Left kidney (tissue), 1 donor: ENCODE measurements at regions not wholly inside any gene's neighbourhood (a gene's known extent, or its start where the extent isn't known, plus 50 kb on each side); places are given as distances from the start of the nearest gene placed in this dataset.
"Not testable (repeated sequence)": the region's sequence is repeated elsewhere in the genome, so short reads cannot be mapped to it uniquely, and the experiment has no call there.

ENCODE experiments used
- DNase-seq: peaks from one replicate; pipeline ENCODE4 v3.0.0-alpha.2; 2013

- no peak for DNase-seq
These were observed 203.4 kb upstream of the NMUR2 start for GRCh38 chr5:152608458-152608857.

- no peak for DNase-seq
These were observed 214.7 kb upstream of the NMUR2 start for GRCh38 chr5:152619756-152620155.

DNA sequence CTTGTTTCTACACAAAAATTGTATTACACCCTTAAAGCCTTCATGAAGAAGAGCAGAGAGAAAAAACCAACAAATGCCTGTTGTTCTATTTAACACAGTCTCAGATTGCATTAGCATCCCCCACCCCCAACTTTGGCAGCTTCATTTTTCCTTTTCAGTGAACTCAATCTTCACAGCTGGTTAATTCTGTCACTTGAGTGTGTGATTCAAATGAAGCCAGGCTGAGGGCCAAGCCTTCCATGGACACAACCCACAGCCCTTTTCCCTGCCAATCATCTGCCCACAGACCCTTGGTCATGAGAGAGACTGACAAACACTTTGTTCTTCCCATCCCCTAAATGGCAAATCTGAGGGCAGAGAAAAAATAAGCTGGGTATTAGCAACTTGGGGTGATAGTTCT lies 217.5 kb upstream of the NMUR2 start:
- peak; percentile 44 for DNase-seq

- DNase-seq = no peak
These were observed 218.9 kb upstream of the NMUR2 start for GRCh38 chr5:152623951-152624350.

GRCh38 chr5:152625696-152626095 lies 220.6 kb upstream of the NMUR2 start:
- DNase-seq = no peak

GRCh38 chr5:152631221-152631620 lies 226.1 kb upstream of the NMUR2 start:
- no peak for DNase-seq

DNA sequence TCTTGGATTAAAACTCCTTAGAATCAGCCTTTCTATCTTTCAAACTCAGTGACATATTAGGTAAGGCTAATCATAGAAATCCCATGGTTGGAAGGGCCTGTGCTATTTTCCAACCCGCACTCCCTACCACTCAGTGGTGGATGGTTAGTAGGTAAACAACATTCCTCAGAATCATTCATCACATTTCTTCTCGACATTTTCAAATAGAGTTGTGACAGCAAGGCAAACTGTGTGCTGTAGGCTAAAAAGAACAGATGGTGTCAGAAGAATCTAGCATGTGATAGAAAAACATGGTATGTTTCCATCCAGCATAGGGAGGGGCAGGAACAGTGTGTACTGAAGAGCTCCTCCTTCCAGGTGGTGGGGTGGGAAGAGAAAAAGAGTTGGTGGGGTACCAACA lies 227.3 kb upstream of the NMUR2 start:
- no peak for DNase-seq

- peak; percentile 44 for DNase-seq
These were observed 229.5 kb upstream of the NMUR2 start for GRCh38 chr5:152634586-152634985.

DNA sequence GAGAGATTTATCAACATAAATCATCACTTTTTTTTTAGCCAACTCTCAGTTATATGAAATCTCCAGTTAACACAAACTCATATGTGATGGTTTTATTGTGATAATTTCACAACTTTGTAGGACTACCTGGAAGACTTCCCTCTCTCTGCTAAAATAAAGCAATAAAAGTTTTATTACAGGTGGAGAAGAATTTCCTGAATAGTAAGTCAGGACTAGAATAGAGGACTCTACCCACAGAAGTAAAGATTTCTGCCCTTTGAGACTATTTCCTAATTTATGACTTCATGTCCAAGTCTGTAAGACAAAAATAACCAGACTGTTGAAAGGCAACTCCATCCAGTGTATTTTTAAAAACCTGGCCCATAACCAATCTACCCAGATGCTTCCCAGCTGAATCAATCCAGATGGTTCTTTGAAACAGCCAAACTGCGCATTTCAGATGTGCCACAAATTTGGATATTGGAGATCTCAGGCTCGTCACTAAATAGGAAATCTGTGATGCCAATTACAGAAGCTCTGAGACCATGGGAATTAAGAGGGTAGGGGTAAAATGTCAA lies 234.0 kb upstream of the NMUR2 start:
- DNase-seq = no peak

GRCh38 chr5:152641970-152642805 lies 237.1 kb upstream of the NMUR2 start:
- DNase-seq = no peak

DNA sequence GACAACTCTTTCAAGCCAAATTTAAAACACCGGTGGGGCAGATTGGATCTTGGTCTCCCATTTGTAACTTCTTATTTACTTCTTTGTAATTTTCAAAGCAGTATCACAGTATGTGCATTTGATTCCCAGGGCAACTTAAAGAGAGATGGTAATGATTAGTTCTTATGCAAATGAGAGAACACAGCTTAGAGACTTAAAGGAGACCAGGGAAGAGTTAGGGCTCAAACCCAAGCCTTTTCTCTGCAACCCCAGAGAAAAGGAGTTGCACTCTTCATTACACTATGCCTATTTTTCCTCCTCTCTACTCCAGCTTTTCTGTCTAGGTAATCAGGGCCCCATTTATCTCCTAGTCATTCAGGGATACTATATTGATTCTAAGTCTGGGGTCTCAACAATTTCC lies 237.8 kb upstream of the NMUR2 start:
- no peak for DNase-seq

- DNase-seq = no peak
These were observed 239.1 kb upstream of the NMUR2 start for GRCh38 chr5:152644029-152644728.

- no peak for DNase-seq
These were observed 244.5 kb upstream of the NMUR2 start for GRCh38 chr5:152649609-152650008.

DNA sequence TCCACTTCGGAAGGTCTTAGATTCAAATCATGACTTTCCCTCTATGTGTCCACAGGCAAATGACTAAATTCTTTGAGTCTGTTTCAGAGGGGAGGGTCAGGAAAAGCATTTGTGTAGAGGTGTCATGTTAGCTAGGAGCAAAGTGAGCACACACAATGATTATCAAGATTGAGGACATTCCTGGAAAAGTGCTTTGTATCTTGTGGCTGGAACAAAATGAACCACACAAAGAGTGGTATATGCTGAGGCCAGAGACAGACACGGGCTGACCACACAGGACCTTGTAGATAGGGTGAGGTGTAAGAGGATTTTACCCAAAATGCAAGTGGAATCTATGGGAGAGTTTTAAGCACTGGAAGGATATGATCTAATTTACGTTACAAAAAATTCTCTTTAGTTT lies 245.3 kb upstream of the NMUR2 start:
- DNase-seq = no peak

DNA sequence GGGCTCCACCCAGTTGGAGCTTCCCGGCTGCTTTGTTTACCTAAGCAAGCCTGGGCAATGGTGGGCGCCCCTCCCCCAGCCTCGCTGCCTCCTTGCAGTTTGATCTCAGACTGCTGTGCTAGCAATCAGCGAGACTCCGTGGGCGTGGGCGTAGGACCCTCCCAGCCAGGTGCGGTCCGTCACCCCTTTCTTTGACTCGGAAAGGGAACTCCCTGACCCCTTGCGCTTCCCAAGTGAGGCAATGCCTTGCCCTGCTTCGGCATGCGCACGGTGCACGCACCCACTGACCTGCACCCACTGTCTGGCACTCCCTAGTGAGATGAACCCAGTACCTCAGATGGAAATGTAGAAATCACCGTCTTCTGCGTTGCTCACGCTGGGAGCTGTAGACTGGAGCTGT lies 254.4 kb upstream of the NMUR2 start:
- DNase-seq = not testable (repeated sequence)

DNA sequence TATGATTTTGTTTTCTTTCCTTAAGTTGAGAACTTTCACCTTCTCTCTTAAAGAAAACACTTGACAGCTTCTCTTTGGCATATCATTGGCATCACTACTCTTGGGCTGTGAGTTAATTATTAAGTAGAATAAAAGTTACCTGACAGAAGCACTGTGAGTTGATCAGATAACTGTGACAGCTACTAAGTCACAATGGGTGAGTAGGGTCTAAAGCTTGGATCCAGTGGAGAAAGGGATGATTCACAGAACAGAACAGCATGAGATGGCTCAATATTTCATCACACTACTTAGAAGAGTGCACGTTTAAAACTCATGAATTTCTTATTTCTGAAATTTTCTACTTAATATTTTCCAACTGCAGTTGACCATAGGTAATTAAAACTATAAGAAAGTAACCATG lies 268.5 kb upstream of the NMUR2 start:
- no peak for DNase-seq

- no peak for DNase-seq
These were observed 269.3 kb upstream of the NMUR2 start for GRCh38 chr5:152674403-152674802.

- DNase-seq = peak; percentile 18
These were observed 271.1 kb upstream of the NMUR2 start for GRCh38 chr5:152676196-152676595.

DNA sequence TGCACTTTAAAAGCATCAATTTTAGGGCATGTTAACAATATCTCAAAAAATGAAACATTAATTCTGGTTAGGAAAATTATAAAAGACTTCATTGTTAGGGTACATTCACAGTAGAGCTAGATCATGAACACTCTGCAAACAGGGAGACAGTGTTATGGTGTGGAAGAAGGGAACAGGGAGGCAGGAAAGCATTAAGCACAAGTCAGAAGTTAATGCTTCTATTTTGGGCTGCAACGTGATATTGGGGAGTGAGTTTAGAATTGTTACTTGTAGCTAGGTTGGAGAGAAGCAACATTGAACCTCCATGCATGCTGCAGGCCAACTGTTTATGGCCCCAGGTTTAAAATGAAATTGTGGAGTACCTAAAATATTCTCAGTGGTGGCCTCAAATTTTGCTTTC lies 278.1 kb upstream of the NMUR2 start:
- no peak for DNase-seq

DNA sequence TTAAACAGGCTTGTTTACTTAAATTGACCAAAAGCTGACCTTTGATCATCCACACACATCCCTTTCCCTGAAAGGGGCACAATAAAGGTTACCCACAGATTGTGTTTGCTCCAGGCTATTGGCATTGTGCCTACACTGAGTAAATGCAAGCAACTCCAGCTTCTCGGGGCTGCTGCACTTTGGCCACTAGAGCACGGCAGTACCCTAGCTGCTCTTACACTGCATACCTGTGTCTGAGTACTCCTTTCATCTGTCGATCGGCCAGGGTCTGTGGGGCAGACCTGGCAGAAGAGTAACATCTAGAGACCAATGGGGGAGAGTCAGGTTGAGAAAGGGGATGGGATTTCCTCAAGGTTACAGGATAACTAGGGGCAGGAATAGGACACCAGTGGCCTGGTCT lies 281.9 kb upstream of the NMUR2 start:
- DNase-seq = no peak

DNA sequence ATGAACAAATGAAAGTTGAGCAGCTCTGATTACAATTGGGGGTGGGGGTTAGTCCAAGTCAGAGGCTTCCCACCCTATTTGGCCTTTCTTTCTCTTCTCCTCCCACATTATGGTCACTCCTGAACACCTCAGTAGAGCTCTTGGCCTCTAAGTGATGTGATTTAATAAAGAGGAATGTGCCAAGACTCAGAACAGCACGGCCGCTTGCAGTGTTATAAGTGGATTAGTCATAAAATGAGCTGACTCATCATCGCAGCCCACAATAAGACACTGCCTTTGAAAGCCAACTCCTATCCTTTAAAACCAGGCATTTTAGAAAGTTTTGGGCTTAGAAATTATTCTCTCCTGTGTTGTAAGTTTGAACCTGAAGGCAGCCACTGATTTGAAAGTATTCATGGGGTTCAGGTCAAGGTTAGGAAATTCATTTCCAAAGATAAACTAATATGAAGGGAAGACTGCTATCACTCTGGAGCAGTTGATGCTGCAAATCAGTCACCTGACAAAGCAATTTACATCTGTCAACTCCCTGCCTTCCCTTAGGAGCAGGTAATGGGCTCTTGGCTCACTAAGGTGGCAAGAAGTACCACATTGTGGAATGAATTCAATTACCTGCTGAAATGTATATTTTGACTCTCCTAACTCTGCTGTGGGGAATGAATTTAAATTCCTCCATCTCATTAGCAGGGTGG lies 283.6 kb upstream of the NMUR2 start:
- no peak for DNase-seq

GRCh38 chr5:152689250-152689711 lies 284.2 kb upstream of the NMUR2 start:
- peak; percentile 21 for DNase-seq

DNA sequence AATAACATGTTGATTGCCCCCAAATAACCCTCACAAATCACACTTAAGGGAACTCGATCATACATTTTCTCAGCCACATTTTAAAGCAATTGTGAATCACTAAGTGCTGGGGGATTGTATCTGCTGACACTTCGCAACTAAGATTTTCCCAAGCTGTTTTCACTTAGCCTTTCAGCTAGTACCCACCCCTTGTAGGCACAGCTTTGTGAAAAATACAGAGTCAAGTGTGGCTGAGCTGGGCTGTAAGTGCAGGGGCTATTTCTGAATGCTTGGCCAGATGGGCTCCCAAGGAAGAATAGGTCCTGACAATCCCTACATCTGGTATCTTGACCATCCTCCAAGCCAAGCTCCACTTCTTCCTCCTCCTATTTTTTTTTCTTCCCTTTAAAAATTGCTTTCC lies 289.2 kb upstream of the NMUR2 start:
- no peak for DNase-seq
